WTC11 (cell line): ENCODE measurements at regions not wholly inside any gene's neighbourhood (a gene's known extent, or its start where the extent isn't known, plus 50 kb on each side); places are given as distances from the start of the nearest gene placed in this dataset.

Source experiments
- CREM ChIP-seq: sonication (generic); formaldehyde crosslinking; IDR thresholded peaks from 2 replicates; pipeline ENCODE4 v1.8.1; 2022; ENCODE audit warnings: mild to moderate bottlenecking, missing genetic modification reagents, moderate library complexity
- ESRRA ChIP-seq: sonication (generic); formaldehyde crosslinking; IDR thresholded peaks from 2 replicates; pipeline ENCODE4 v1.8.1; 2022; ENCODE audit warnings: mild to moderate bottlenecking, missing genetic modification reagents, borderline replicate concordance
- ETV6 ChIP-seq: sonication (generic); formaldehyde crosslinking; IDR thresholded peaks from 2 replicates; pipeline ENCODE4 v1.8.1; 2022; ENCODE audit warnings: mild to moderate bottlenecking, missing genetic modification reagents
- JUN ChIP-seq: sonication (generic); formaldehyde crosslinking; IDR thresholded peaks from 2 replicates; pipeline ENCODE4 v1.8.0; 2023; ENCODE audit warnings: mild to moderate bottlenecking, missing genetic modification reagents
- ZNF263 ChIP-seq: sonication (generic); formaldehyde crosslinking; IDR thresholded peaks from 2 replicates; pipeline ENCODE4 v1.8.1; 2022; ENCODE audit warnings: low read depth, mild to moderate bottlenecking, moderate library complexity, missing genetic modification reagents
- TF ChIP-seq, protein P1 (sequence below): fragments of 200-600 bp; IDR thresholded peaks from 2 replicates; pipeline ENCODE4 v1.8.0; 2022; ENCODE audit warnings: antibody characterized with exemption
- TF ChIP-seq, protein P2 (sequence below): sonication (generic); formaldehyde crosslinking; IDR thresholded peaks from 2 replicates; pipeline ENCODE4 v1.8.1; 2022; ENCODE audit warnings: mild to moderate bottlenecking, moderate library complexity, missing genetic modification reagents
- TF ChIP-seq, protein P3 (sequence below): sonication (generic); formaldehyde crosslinking; IDR thresholded peaks from 2 replicates; pipeline ENCODE4 v1.8.1; 2023; ENCODE audit warnings: mild to moderate bottlenecking, missing genetic modification reagents
- TF ChIP-seq, protein P4 (sequence below): fragments of 250-450 bp; sonication (Bioruptor Pico); IDR thresholded peaks from 2 replicates; pipeline ENCODE4 v1.9.0; 2021; ENCODE audit warnings: mild to moderate bottlenecking, borderline replicate concordance
- TF ChIP-seq, protein P5 (sequence below): sonication (generic); formaldehyde crosslinking; IDR thresholded peaks from 2 replicates; pipeline ENCODE4 v1.8.1; 2023; ENCODE audit warnings: mild to moderate bottlenecking, missing genetic modification reagents, moderate library complexity
- TF ChIP-seq, protein P6 (sequence below): sonication (generic); formaldehyde crosslinking; conservative IDR thresholded peaks from 2 replicates; pipeline ENCODE4 v1.8.1; 2022; ENCODE audit warnings: mild to moderate bottlenecking, missing genetic modification reagents

DNA sequence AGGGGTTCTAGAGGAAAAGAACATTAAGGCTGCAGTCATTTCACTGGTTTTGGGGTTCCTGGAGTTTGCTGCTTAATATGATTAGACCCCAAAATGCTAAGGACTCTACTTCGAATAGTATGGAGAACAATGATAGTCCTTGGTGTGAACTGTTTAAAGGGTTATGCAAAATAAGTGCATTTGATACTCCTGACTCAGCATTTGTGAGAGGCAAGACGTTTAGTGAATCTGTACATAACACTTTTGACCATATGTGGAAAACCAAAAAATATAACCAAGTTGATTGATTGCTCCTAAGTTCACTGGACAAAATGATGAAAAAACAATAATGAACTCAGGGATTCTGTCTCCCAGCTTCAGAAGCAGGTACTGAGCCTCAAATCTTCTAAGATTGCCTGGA lies 414.1 kb downstream of the SH3BGRL start:
- TF ChIP-seq, protein P1, sequence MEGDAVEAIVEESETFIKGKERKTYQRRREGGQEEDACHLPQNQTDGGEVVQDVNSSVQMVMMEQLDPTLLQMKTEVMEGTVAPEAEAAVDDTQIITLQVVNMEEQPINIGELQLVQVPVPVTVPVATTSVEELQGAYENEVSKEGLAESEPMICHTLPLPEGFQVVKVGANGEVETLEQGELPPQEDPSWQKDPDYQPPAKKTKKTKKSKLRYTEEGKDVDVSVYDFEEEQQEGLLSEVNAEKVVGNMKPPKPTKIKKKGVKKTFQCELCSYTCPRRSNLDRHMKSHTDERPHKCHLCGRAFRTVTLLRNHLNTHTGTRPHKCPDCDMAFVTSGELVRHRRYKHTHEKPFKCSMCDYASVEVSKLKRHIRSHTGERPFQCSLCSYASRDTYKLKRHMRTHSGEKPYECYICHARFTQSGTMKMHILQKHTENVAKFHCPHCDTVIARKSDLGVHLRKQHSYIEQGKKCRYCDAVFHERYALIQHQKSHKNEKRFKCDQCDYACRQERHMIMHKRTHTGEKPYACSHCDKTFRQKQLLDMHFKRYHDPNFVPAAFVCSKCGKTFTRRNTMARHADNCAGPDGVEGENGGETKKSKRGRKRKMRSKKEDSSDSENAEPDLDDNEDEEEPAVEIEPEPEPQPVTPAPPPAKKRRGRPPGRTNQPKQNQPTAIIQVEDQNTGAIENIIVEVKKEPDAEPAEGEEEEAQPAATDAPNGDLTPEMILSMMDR: no peak
- TF ChIP-seq, protein P2, sequence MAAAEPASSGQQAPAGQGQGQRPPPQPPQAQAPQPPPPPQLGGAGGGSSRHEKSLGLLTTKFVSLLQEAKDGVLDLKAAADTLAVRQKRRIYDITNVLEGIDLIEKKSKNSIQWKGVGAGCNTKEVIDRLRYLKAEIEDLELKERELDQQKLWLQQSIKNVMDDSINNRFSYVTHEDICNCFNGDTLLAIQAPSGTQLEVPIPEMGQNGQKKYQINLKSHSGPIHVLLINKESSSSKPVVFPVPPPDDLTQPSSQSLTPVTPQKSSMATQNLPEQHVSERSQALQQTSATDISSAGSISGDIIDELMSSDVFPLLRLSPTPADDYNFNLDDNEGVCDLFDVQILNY (CRISPR knock-in tag): no peak
- no peak for TF ChIP-seq ESRRA
- TF ChIP-seq ETV6: no peak
- TF ChIP-seq, protein P3, sequence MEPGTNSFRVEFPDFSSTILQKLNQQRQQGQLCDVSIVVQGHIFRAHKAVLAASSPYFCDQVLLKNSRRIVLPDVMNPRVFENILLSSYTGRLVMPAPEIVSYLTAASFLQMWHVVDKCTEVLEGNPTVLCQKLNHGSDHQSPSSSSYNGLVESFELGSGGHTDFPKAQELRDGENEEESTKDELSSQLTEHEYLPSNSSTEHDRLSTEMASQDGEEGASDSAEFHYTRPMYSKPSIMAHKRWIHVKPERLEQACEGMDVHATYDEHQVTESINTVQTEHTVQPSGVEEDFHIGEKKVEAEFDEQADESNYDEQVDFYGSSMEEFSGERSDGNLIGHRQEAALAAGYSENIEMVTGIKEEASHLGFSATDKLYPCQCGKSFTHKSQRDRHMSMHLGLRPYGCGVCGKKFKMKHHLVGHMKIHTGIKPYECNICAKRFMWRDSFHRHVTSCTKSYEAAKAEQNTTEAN: no peak
- TF ChIP-seq, protein P4, sequence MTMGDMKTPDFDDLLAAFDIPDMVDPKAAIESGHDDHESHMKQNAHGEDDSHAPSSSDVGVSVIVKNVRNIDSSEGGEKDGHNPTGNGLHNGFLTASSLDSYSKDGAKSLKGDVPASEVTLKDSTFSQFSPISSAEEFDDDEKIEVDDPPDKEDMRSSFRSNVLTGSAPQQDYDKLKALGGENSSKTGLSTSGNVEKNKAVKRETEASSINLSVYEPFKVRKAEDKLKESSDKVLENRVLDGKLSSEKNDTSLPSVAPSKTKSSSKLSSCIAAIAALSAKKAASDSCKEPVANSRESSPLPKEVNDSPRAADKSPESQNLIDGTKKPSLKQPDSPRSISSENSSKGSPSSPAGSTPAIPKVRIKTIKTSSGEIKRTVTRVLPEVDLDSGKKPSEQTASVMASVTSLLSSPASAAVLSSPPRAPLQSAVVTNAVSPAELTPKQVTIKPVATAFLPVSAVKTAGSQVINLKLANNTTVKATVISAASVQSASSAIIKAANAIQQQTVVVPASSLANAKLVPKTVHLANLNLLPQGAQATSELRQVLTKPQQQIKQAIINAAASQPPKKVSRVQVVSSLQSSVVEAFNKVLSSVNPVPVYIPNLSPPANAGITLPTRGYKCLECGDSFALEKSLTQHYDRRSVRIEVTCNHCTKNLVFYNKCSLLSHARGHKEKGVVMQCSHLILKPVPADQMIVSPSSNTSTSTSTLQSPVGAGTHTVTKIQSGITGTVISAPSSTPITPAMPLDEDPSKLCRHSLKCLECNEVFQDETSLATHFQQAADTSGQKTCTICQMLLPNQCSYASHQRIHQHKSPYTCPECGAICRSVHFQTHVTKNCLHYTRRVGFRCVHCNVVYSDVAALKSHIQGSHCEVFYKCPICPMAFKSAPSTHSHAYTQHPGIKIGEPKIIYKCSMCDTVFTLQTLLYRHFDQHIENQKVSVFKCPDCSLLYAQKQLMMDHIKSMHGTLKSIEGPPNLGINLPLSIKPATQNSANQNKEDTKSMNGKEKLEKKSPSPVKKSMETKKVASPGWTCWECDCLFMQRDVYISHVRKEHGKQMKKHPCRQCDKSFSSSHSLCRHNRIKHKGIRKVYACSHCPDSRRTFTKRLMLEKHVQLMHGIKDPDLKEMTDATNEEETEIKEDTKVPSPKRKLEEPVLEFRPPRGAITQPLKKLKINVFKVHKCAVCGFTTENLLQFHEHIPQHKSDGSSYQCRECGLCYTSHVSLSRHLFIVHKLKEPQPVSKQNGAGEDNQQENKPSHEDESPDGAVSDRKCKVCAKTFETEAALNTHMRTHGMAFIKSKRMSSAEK (CRISPR knock-in tag): no peak
- TF ChIP-seq, protein P5, sequence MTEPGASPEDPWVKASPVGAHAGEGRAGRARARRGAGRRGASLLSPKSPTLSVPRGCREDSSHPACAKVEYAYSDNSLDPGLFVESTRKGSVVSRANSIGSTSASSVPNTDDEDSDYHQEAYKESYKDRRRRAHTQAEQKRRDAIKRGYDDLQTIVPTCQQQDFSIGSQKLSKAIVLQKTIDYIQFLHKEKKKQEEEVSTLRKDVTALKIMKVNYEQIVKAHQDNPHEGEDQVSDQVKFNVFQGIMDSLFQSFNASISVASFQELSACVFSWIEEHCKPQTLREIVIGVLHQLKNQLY (CRISPR knock-in tag): no peak
- TF ChIP-seq, protein P6, sequence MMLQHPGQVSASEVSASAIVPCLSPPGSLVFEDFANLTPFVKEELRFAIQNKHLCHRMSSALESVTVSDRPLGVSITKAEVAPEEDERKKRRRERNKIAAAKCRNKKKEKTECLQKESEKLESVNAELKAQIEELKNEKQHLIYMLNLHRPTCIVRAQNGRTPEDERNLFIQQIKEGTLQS (CRISPR knock-in tag): no peak
- no peak for TF ChIP-seq CREM (CRISPR knock-in tag)
- no peak for TF ChIP-seq JUN (CRISPR knock-in tag)
- no peak for TF ChIP-seq ZNF263 (CRISPR knock-in tag)
